ENCODE measurements at regions not wholly inside any gene's neighbourhood (a gene's known extent, or its start where the extent isn't known, plus 50 kb on each side); places are given as distances from the start of the nearest gene placed in this dataset.
"Not testable (repeated sequence)": the region's sequence is repeated elsewhere in the genome, so short reads cannot be mapped to it uniquely, and the experiment has no call there.

DNA sequence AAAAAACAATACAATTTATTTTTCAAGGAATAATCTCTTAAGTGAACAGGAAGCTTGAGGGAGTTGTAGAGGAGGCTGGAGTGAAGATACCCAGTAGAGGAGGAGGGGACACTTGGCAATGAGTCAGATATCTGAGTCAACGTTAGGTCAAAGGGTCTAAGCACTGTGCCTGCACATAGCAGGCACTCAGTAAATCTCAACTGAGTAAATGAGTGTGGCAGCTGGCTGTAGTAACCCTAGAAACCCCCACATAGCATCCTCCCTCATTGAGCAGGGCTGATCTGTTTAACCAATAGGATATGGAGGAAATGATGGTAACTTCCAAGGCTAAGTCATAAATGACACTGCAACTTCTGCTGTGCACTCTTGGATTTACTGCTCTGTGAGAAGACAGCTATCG is 186.0 kb upstream of the FAM241A start:
- peaks cover 3% of the 10 kb centered on the region for H3K27me3 ChIP-seq (ENCODE audit: insufficient read depth, low read length, poor library complexity)
- no peak for TF ChIP-seq EZH2 (IDR thresholded peaks at IDR 0.05; ENCODE audit: borderline replicate concordance, low read depth, low read length, severe bottlenecking)
- TF ChIP-seq CTCF (IDR thresholded peaks at IDR 0.05; ENCODE audit: borderline replicate concordance, extremely low read depth, low read length, poor library complexity, severe bottlenecking) = no peak
- no peak overlapping the region for H3K27ac ChIP-seq (ENCODE audit: low read length)
- H3K4me1 ChIP-seq (ENCODE audit: insufficient read depth, low read length) = no peaks in the 10 kb centered on the region
- H3K4me2 ChIP-seq (ENCODE audit: insufficient read depth, low read length) = no peak overlapping the region
- DNase-seq (no peak), ATAC-seq (ENCODE audit: insufficient read depth, low read depth) (no peak)
- no peak overlapping the region for H3K4me3 ChIP-seq (ENCODE audit: low read depth in 1 of 2, low read length in 2 of 2)
- H3K9me3 ChIP-seq (ENCODE audit: insufficient read depth, low read length, severe bottlenecking) = no peaks in the 10 kb centered on the region
- no peaks in the 10 kb centered on the region for H3K79me2 ChIP-seq (ENCODE audit: insufficient read depth, low read length)
- H3K36me3 ChIP-seq (ENCODE audit: insufficient read depth, low read length) = no peaks in the 10 kb centered on the region
- no peaks in the 10 kb centered on the region for H4K20me1 ChIP-seq (ENCODE audit: insufficient read depth, low read length)
- H3K9ac ChIP-seq (ENCODE audit: low read depth, low read length) = no peak overlapping the region
- H2AFZ ChIP-seq (ENCODE audit: low read depth, low read length) = no peak overlapping the region

DNA sequence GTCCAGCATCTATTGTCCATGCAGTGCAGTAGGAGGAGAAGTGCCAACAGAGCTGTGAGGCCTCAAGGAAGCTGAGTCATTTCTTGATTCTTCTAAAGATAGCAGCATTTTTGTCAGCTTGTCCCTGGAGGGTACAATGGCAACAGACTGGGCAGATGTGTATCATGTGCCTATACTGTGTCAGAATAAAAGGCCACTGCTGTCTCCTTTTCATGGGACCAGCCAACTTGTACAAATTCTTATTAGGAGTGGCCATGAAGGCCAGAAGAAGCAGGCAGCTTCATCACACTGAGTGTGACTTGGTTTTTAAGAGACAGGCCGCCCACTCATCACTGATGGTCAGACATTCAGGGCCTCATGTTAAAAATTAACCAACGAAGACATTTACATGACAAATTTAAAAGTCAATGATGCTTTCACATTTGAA is 185.0 kb upstream of the FAM241A start:
- DNase-seq = no peak
- H3K36me3 ChIP-seq (ENCODE audit: insufficient read depth, low read length) = no peaks in the 10 kb centered on the region
- peaks cover 3% of the 10 kb centered on the region for H3K27me3 ChIP-seq (ENCODE audit: insufficient read depth, low read length, poor library complexity)
- ATAC-seq (ENCODE audit: insufficient read depth, low read depth) = no peak
- H3K9me3 ChIP-seq (ENCODE audit: insufficient read depth, low read length, severe bottlenecking) = no peaks in the 10 kb centered on the region
- no peak overlapping the region for H3K9ac ChIP-seq (ENCODE audit: low read depth, low read length)
- H3K4me3 ChIP-seq (ENCODE audit: low read depth in 1 of 2, low read length in 2 of 2) = no peak overlapping the region
- H3K4me1 ChIP-seq (ENCODE audit: insufficient read depth, low read length) = no peaks in the 10 kb centered on the region
- H3K79me2 ChIP-seq (ENCODE audit: insufficient read depth, low read length) = no peaks in the 10 kb centered on the region
- H2AFZ ChIP-seq (ENCODE audit: low read depth, low read length) = no peak overlapping the region
- H4K20me1 ChIP-seq (ENCODE audit: insufficient read depth, low read length) = no peaks in the 10 kb centered on the region
- H3K4me2 ChIP-seq (ENCODE audit: insufficient read depth, low read length) = no peak overlapping the region
- no peak overlapping the region for H3K27ac ChIP-seq (ENCODE audit: low read length)
- TF ChIP-seq CTCF (IDR thresholded peaks at IDR 0.05; ENCODE audit: borderline replicate concordance, extremely low read depth, low read length, poor library complexity, severe bottlenecking) (no peak), EZH2 (IDR thresholded peaks at IDR 0.05; ENCODE audit: borderline replicate concordance, low read depth, low read length, severe bottlenecking) (no peak)

DNA sequence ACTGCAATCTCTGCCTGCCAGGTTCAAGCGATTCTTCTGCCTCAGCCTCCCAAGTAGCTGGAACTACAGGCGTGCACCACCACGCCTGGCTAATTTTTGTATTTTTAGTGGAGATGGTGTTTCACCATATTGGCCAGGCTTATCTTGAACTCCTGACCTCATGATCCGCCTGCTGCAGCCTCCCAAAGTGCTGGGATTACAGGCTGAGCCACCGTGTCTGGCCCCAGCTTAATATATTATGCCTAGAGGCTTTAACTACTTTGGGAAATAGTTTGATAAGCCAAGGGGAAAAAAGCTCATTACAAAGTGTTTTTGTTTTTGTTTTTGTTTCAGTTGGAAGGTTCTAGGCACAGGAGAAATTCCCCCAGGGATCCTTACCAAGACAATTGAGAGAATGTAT is 184.2 kb upstream of the FAM241A start:
- not testable (repeated sequence) for H3K27ac ChIP-seq (ENCODE audit: low read length); H4K20me1 ChIP-seq (ENCODE audit: insufficient read depth, low read length); H2AFZ ChIP-seq (ENCODE audit: low read depth, low read length); H3K4me3 ChIP-seq (ENCODE audit: low read depth in 1 of 2, low read length in 2 of 2); H3K27me3 ChIP-seq (ENCODE audit: insufficient read depth, low read length, poor library complexity); H3K79me2 ChIP-seq (ENCODE audit: insufficient read depth, low read length); H3K36me3 ChIP-seq (ENCODE audit: insufficient read depth, low read length); H3K4me2 ChIP-seq (ENCODE audit: insufficient read depth, low read length); H3K4me1 ChIP-seq (ENCODE audit: insufficient read depth, low read length); ATAC-seq (ENCODE audit: insufficient read depth, low read depth); H3K9me3 ChIP-seq (ENCODE audit: insufficient read depth, low read length, severe bottlenecking); H3K9ac ChIP-seq (ENCODE audit: low read depth, low read length); DNase-seq

DNA sequence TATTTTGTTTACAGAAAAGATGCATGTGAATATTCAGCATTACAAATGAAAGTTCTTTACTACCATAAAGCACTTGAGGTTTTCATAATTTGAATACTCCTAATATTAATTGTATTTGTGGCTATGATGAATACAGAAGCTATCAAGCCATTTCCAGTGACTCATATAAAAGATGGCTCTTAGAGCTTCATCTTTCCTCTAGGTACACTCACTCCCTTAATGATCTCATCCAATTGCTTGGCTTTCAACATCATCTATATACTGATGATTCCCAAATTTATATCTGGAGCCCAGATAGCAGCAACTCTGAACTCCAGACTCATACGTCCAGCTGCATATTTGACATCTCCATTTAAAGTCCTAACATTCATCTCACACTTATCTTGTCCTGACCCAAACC is 183.4 kb upstream of the FAM241A start:
- no peak for DNase-seq
- H2AFZ ChIP-seq (ENCODE audit: low read depth, low read length) = no peak overlapping the region
- TF ChIP-seq CTCF (IDR thresholded peaks at IDR 0.05; ENCODE audit: borderline replicate concordance, extremely low read depth, low read length, poor library complexity, severe bottlenecking) (no peak), EZH2 (IDR thresholded peaks at IDR 0.05; ENCODE audit: borderline replicate concordance, low read depth, low read length, severe bottlenecking) (no peak)

More for the DNA sequence above, 183.4 kb upstream of the FAM241A start:
- ATAC-seq (ENCODE audit: insufficient read depth, low read depth) = no peak
- Histone ChIP-seq H3K27ac (ENCODE audit: low read length) (no peak overlapping the region), H3K36me3 (ENCODE audit: insufficient read depth, low read length) (no peaks in the 10 kb centered on the region), H3K4me1 (ENCODE audit: insufficient read depth, low read length) (no peaks in the 10 kb centered on the region), H4K20me1 (ENCODE audit: insufficient read depth, low read length) (no peaks in the 10 kb centered on the region), H3K27me3 (ENCODE audit: insufficient read depth, low read length, poor library complexity) (peaks cover 3% of the 10 kb centered on the region), H3K9me3 (ENCODE audit: insufficient read depth, low read length, severe bottlenecking) (no peaks in the 10 kb centered on the region), H3K4me2 (ENCODE audit: insufficient read depth, low read length) (no peak overlapping the region), H3K9ac (ENCODE audit: low read depth, low read length) (no peak overlapping the region), H3K4me3 (ENCODE audit: low read depth in 1 of 2, low read length in 2 of 2) (no peak overlapping the region), H3K79me2 (ENCODE audit: insufficient read depth, low read length) (no peaks in the 10 kb centered on the region)

Data from DND-41 (cell line).